H1 (cell line): ENCODE measurements at regions not wholly inside any gene's neighbourhood (a gene's known extent, or its start where the extent isn't known, plus 50 kb on each side); places are given as distances from the start of the nearest gene placed in this dataset.

Source experiments
- CTCF ChIA-PET: fragments of 300-600 bp; sonication (Branson Sonifier 250); formaldehyde crosslinking; loops from one replicate; lab custom pipeline; 2021; ENCODE audit not compliant: partially characterized antibody; lab: Charles Lee
- POLR2A ChIA-PET: fragments of 300-600 bp; sonication (Branson Sonifier 250); formaldehyde crosslinking; loops from one replicate; lab custom pipeline; 2021; ENCODE audit warnings: inconsistent platforms; ENCODE audit not compliant: partially characterized antibody; lab: Charles Lee
- DNase-seq, 2 experiments: peaks; one replicate each; pipeline versions ENCODE4 v3.0.0 to v3.0.0-alpha.2; 2010 to 2022; ENCODE audit warnings: low spot score in 2 of 2, low read depth in 1 of 2, mixed read lengths in 1 of 2
- FAIRE-seq: peaks from 2 replicates; lab custom pipeline; 2011; peaks lifted over from hg19 to GRCh38; lab: Jason Lieb, UNC
- H2AFZ ChIP-seq: 2 replicates; pipeline ENCODE4 v1.8.1; 2012; ENCODE audit warnings: low read length, inconsistent platforms
- H2AK5ac ChIP-seq: 2 replicates; pipeline ENCODE4 v1.6.1; 2013; ENCODE audit warnings: low read depth, low read length
- H2BK120ac ChIP-seq: replicated peaks from 2 replicates; pipeline ENCODE3; 2013; ENCODE audit warnings: low read depth, low read length, inconsistent platforms
- H2BK12ac ChIP-seq: 2 replicates; pipeline ENCODE4 v1.6.1; 2013; ENCODE audit warnings: low read depth, low read length
- H2BK15ac ChIP-seq: 2 replicates; pipeline ENCODE4 v1.6.1; 2013; ENCODE audit warnings: low read length
- H2BK20ac ChIP-seq: 2 replicates; pipeline ENCODE4 v1.6.1; 2013; ENCODE audit warnings: low read length
- H2BK5ac ChIP-seq: 2 replicates; pipeline ENCODE4 v1.6.1; 2013; ENCODE audit warnings: low read depth, low read length
- H3K14ac ChIP-seq: 2 replicates; pipeline ENCODE4 v1.6.1; 2013; ENCODE audit warnings: inconsistent platforms; ENCODE audit not compliant: insufficient read length
- H3K18ac ChIP-seq: 2 replicates; pipeline ENCODE4 v1.6.1; 2013; ENCODE audit warnings: low read length; ENCODE audit errors: extremely low read depth
- H3K23ac ChIP-seq: 2 replicates; pipeline ENCODE4 v1.6.1; 2013; ENCODE audit warnings: inconsistent platforms; ENCODE audit not compliant: insufficient read length
- H3K23me2 ChIP-seq: 2 replicates; pipeline ENCODE4 v1.6.1; 2013; ENCODE audit warnings: low read depth, low read length
- H3K27ac ChIP-seq: 2 replicates; pipeline ENCODE4 v1.6.1; 2011; ENCODE audit warnings: low read depth, low read length, inconsistent platforms
- H3K27me3 ChIP-seq, 4 experiments: replicated peaks in 1 of 4; 1 replicate in 1 of 4; 2 replicates in 3 of 4; pipeline versions ENCODE4 v1.6.1 to v1.8.1; 2011 to 2013; ENCODE audit warnings: low read length in 3 of 4, mild to moderate bottlenecking in 3 of 4, inconsistent platforms in 2 of 4, mixed read lengths in 2 of 4, moderate library complexity in 1 of 4; ENCODE audit not compliant: control insufficient read depth in 3 of 4, insufficient read depth in 3 of 4; ENCODE audit errors: extremely low read depth in 1 of 4
- H3K36me3 ChIP-seq, 4 experiments: 2 replicates each; pipeline versions ENCODE4 v1.6.1 to v1.8.1; 2011 to 2013; ENCODE audit warnings: mild to moderate bottlenecking in 4 of 4, low read length in 3 of 4, moderate library complexity in 2 of 4, control low read depth in 1 of 4, inconsistent platforms in 1 of 4; ENCODE audit not compliant: insufficient read depth in 4 of 4, control insufficient read depth in 2 of 4
- H3K4ac ChIP-seq: replicated peaks from 2 replicates; pipeline ENCODE3; 2013; ENCODE audit warnings: low read length, low read depth, mixed read lengths, inconsistent platforms; ENCODE audit not compliant: insufficient read length
- H3K4me1 ChIP-seq, 4 experiments: replicated peaks in 1 of 4; 1 replicate in 1 of 4; 2 replicates in 3 of 4; pipeline versions ENCODE4 v1.6.1 to v1.8.1; 2011 to 2013; ENCODE audit warnings: low read length in 3 of 4, inconsistent platforms in 2 of 4, mixed read lengths in 1 of 4; ENCODE audit not compliant: insufficient read depth in 4 of 4, control insufficient read depth in 3 of 4
- H3K4me2 ChIP-seq, 2 experiments: 2 replicates each; pipeline versions ENCODE4 v1.6.1 to v1.8.1; 2011 to 2013; ENCODE audit warnings: low read depth in 2 of 2, low read length in 2 of 2, control low read depth in 1 of 2, inconsistent platforms in 1 of 2, mild to moderate bottlenecking in 1 of 2; ENCODE audit not compliant: insufficient read depth in 1 of 2
- H3K4me3 ChIP-seq, 4 experiments: fragments of 200-600, 300-600 bp in 1 of 4; sonication (generic), shearing (Covaris generic), sonication (Bioruptor Twin) in 1 of 4; 2 replicates each; pipeline versions ENCODE4 v1.5.1 to v1.8.1; 2011 to 2016; ENCODE audit warnings: low read length in 4 of 4, low read depth in 3 of 4, control low read depth in 2 of 4, inconsistent platforms in 2 of 4, mild to moderate bottlenecking in 2 of 4, mixed read lengths in 1 of 4, moderate library complexity in 1 of 4; ENCODE audit not compliant: insufficient read depth in 2 of 4; ENCODE audit errors: extremely low read depth in 1 of 4
- H3K56ac ChIP-seq: replicated peaks from 2 replicates; pipeline ENCODE3; 2013; ENCODE audit warnings: low read depth, mild to moderate bottlenecking, mixed read lengths, low read length, inconsistent platforms; ENCODE audit not compliant: insufficient read length
- H3K79me1 ChIP-seq: 2 replicates; pipeline ENCODE4 v1.6.1; 2013; ENCODE audit warnings: low read depth, low read length, control low read depth
- H3K79me2 ChIP-seq, 2 experiments: 2 replicates each; pipeline versions ENCODE4 v1.6.1 to v1.8.1; 2012 to 2013; ENCODE audit warnings: low read length in 2 of 2, mild to moderate bottlenecking in 2 of 2, inconsistent platforms in 1 of 2; ENCODE audit not compliant: insufficient read depth in 2 of 2, control insufficient read depth in 1 of 2
- H3K9ac ChIP-seq, 4 experiments: replicated peaks in 1 of 4; 1 replicate in 1 of 4; 2 replicates in 3 of 4; pipeline versions ENCODE4 v1.6.1 to v1.8.1; 2011 to 2013; ENCODE audit warnings: low read depth in 3 of 4, low read length in 3 of 4, control low read depth in 2 of 4, mild to moderate bottlenecking in 2 of 4, moderate library complexity in 2 of 4, inconsistent platforms in 1 of 4; ENCODE audit errors: extremely low read depth in 1 of 4
- H3K9me3 ChIP-seq, 2 experiments: 2 replicates each; pipeline versions ENCODE4 v1.6.1 to v1.8.1; 2012 to 2013; ENCODE audit warnings: mild to moderate bottlenecking in 2 of 2, moderate library complexity in 2 of 2, control low read depth in 1 of 2, inconsistent platforms in 1 of 2, low read depth in 1 of 2, low read length in 1 of 2, mixed read lengths in 1 of 2; ENCODE audit not compliant: insufficient read depth in 2 of 2
- H4K20me1 ChIP-seq, 2 experiments: replicated peaks in 1 of 2; 2 replicates each; pipeline versions ENCODE3 to v1.8.1; 2011 to 2013; ENCODE audit warnings: inconsistent platforms in 2 of 2, low read length in 2 of 2, mild to moderate bottlenecking in 1 of 2; ENCODE audit not compliant: insufficient read depth in 2 of 2, control insufficient read depth in 1 of 2
- H4K5ac ChIP-seq: 2 replicates; pipeline ENCODE4 v1.6.1; 2013; ENCODE audit warnings: low read length, low read depth, mixed read lengths, inconsistent platforms; ENCODE audit not compliant: insufficient read length
- H4K8ac ChIP-seq: 2 replicates; pipeline ENCODE4 v1.8.0; 2013; ENCODE audit warnings: mild to moderate bottlenecking, moderate library complexity, low read length, inconsistent platforms; ENCODE audit not compliant: insufficient read depth; ENCODE audit errors: extremely low read depth
- H4K91ac ChIP-seq: replicated peaks from 2 replicates; pipeline ENCODE3; 2013; ENCODE audit warnings: low read length, mixed read lengths, inconsistent platforms; ENCODE audit not compliant: insufficient read length
- RAD21 ChIP-seq, 2 experiments: IDR thresholded peaks in 1 of 2; conservative IDR thresholded peaks in 1 of 2; 2 replicates each; pipeline ENCODE4 v1.6.1; 2011; ENCODE audit warnings: low read depth in 2 of 2, low read length in 2 of 2, improper control_type of control experiment in 1 of 2, inconsistent platforms in 1 of 2, mild to moderate bottlenecking in 1 of 2, moderate library complexity in 1 of 2
- RBBP5 ChIP-seq: IDR thresholded peaks from 2 replicates; pipeline ENCODE4 v1.7.1; 2012; ENCODE audit warnings: low read depth, mild to moderate bottlenecking, inconsistent platforms, low read length, moderate library complexity, borderline replicate concordance
- WGBS, 2 experiments: shearing (Covaris generic) in 1 of 2; methylation state at CpG; one replicate each; pipeline versions ENCODE4 v1.1.6 to v1.1.7; 2013 to 2015; ENCODE audit warnings: low lambda C conversion rate in 2 of 2, mixed read lengths in 2 of 2, inconsistent platforms in 1 of 2, low coverage in 1 of 2, missing lambda C conversion rate in 1 of 2; ENCODE audit not compliant: insufficient replicate concordance in 2 of 2, insufficient coverage in 1 of 2, insufficient read length in 1 of 2; ENCODE audit errors: extremely low coverage in 1 of 2, missing lambda C conversion rate in 1 of 2; 5-methylcytosine and 5-hydroxymethylcytosine counted together
- TF ChIP-seq, protein P1 (sequence below), 3 experiments: IDR thresholded peaks; 1 replicate in 2 of 3; 2 replicates in 1 of 3; pipeline versions ENCODE4 v1.5.1 to v1.6.1; 2011; ENCODE audit warnings: low read length in 3 of 3, mild to moderate bottlenecking in 3 of 3, inconsistent platforms in 2 of 3, low read depth in 1 of 3, moderate library complexity in 1 of 3; ENCODE audit not compliant: insufficient read depth in 1 of 3; ENCODE audit errors: control extremely low read depth in 1 of 3

DNA sequence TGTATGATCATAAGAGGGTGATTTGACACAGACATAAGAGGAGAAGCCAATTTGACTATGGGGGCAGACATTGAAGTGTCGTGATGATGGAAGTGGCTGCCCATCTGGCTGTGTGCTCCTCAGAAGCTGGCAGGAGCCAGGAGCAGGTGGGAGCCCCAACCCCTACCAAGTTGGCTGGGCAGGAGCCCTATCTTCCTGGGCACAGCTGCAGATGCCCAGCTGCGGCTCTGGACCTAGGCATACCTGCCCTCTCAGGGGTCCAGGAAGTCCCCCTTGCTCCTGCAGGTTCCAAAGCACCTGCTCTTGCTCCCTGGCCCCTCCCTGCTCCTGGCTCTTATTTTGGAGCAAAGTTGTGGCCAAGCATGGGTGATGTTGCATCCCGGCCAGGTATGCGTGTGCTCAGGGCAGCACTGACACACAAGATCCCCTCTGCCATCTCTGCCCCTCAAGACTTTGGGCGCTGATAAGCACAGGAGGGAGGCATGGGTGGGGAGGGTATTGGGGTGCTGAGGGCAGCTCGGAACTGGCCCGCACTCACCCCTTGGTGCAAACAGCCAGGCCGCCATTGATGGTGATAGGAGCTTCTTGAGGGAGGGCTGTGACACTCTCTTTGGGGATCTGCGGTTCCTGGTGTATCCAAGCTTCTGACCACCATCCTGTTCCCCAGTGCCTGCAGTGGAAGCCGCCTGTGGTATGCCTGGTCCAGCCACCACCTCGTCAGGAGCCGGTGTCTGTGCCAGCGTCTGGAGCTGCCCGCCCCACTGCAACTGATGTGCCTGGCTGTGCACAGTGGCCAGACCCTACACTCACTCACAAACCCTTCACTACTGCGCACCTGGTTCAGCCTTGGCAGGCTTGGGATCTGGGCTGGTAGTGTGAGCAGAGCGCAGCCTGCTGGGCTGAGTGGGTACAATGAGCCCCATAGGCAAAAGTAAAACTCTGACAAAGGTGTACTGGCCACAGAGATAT lies 230.9 kb downstream of the CDH9 start:
- ChIA-PET CTCF (interaction anchor here (0.9 to 1.5 kb wide), 4 partner anchors 11 to 224 kb away, joined by 3 to 4 read pairs (median 4); no protein-coding TSS in a partner anchor), POLR2A (no interaction called here)
- Histone ChIP-seq H3K27ac (no peak overlapping the region), H3K9me3 (peaks cover 2 to 8% of the 10 kb centered on the region in 2 experiments; a peak in 2 of 4 replicates), H2BK15ac (no peak overlapping the region), H3K27me3 (no peaks in the 10 kb centered on the region), H4K20me1 (no peaks in the 10 kb centered on the region), H3K4me2 (no peak overlapping the region), H3K4ac (no peak overlapping the region), H3K14ac (no peak overlapping the region), H3K79me1 (no peaks in the 10 kb centered on the region), H2AK5ac (no peak overlapping the region), H3K23me2 (no peaks in the 10 kb centered on the region), H2BK20ac (no peak overlapping the region), H3K23ac (no peak overlapping the region), H4K91ac (no peak overlapping the region), H3K4me3 (no peak overlapping the region), H4K8ac (peak overlapping the region; percentile 57; the same call in 1 of the 2 replicates), H3K36me3 (no peaks in the 10 kb centered on the region), H2BK12ac (no peak overlapping the region), H4K5ac (no peak overlapping the region), H3K79me2 (no peaks in the 10 kb centered on the region), H3K4me1 (no peaks in the 10 kb centered on the region), H2AFZ (no peak overlapping the region), H3K9ac (no peak overlapping the region), H2BK5ac (no peak overlapping the region), H2BK120ac (no peak overlapping the region), H3K18ac (no peak overlapping the region), H3K56ac (no peak overlapping the region)
- no peak for FAIRE-seq
- TF ChIP-seq RAD21 (IDR thresholded peaks at IDR 0.05 in 1 of 2, conservative IDR thresholded peaks at IDR 0.05 in 1 of 2; ENCODE audit: low read depth in 2 of 2, low read length in 2 of 2) (peak; percentile 50 to 67), RBBP5 (no peak)
- TF ChIP-seq, protein P1, sequence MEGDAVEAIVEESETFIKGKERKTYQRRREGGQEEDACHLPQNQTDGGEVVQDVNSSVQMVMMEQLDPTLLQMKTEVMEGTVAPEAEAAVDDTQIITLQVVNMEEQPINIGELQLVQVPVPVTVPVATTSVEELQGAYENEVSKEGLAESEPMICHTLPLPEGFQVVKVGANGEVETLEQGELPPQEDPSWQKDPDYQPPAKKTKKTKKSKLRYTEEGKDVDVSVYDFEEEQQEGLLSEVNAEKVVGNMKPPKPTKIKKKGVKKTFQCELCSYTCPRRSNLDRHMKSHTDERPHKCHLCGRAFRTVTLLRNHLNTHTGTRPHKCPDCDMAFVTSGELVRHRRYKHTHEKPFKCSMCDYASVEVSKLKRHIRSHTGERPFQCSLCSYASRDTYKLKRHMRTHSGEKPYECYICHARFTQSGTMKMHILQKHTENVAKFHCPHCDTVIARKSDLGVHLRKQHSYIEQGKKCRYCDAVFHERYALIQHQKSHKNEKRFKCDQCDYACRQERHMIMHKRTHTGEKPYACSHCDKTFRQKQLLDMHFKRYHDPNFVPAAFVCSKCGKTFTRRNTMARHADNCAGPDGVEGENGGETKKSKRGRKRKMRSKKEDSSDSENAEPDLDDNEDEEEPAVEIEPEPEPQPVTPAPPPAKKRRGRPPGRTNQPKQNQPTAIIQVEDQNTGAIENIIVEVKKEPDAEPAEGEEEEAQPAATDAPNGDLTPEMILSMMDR (IDR thresholded peaks at IDR 0.05; ENCODE audit: control extremely low read depth in 1 of 3, insufficient read depth in 1 of 3, low read depth in 1 of 3, low read length in 3 of 3) = peak; percentile 32 to 53 (median 39); a peak in 3 of 4 replicates
- DNase-seq = no peak
- 89% methylated on average over 15 of the region's 16 CpGs; no CpG with 5 or more reads in 1 of the 2 experiments for WGBS, 2 experiments
